WI38 (cell line): ENCODE measurements at regions not wholly inside any gene's neighbourhood (a gene's known extent, or its start where the extent isn't known, plus 50 kb on each side); places are given as distances from the start of the nearest gene placed in this dataset.

Experiments
- H3K4me3 ChIP-seq: 2 replicates; pipeline ENCODE4 v1.5.1; 2011; ENCODE audit warnings: low read depth, mild to moderate bottlenecking, control low read depth, low read length
- CTCF ChIP-seq: IDR thresholded peaks from 2 replicates; pipeline ENCODE4 v1.5.1; 2012; ENCODE audit warnings: low read depth, mild to moderate bottlenecking, control low read depth, low read length

GRCh38 chr13:94968757-94969086 is 256.4 kb upstream of the SOX21 start:
- peak overlapping the region; percentile 34; the same call in 1 of the 2 replicates for H3K4me3 ChIP-seq
- no peak for TF ChIP-seq CTCF

DNA sequence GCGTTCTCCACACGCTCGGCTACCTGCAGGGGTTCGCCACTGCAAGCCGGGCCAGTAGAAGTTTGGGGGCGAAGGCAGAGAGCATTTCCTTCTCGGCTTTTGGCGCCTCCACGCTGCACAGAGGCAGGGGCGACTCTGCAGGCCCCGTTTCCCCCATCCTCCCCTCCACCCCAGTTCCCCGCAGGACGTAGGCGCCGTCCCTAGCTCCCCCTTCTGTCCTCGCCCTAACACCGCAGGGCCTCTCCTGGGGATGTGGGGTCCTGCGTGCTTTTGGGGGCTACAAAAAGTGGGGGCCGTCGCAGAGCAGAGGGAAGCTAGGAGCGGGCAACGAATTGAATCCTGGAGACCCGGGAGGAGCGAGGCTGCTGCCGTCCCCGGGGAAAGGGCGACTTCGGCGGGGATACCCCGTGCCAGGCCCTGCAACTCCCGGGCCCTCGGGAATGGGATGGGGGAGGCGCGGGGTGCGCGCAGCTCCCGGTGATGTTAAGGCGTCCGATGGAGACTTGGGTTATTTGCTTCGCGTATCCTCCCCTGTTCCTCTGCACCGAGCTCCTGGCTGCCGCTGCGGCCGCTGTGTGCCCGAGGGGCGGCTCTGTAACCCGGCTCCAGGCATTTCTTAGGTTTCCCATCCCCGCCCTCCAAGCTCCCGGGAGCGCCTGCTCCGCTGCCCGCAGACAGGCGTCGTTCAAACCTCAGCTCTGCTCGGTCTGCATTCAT is 255.9 kb upstream of the SOX21 start:
- TF ChIP-seq CTCF, result no peak
- peak overlapping the region; percentile 34 for H3K4me3 ChIP-seq

DNA sequence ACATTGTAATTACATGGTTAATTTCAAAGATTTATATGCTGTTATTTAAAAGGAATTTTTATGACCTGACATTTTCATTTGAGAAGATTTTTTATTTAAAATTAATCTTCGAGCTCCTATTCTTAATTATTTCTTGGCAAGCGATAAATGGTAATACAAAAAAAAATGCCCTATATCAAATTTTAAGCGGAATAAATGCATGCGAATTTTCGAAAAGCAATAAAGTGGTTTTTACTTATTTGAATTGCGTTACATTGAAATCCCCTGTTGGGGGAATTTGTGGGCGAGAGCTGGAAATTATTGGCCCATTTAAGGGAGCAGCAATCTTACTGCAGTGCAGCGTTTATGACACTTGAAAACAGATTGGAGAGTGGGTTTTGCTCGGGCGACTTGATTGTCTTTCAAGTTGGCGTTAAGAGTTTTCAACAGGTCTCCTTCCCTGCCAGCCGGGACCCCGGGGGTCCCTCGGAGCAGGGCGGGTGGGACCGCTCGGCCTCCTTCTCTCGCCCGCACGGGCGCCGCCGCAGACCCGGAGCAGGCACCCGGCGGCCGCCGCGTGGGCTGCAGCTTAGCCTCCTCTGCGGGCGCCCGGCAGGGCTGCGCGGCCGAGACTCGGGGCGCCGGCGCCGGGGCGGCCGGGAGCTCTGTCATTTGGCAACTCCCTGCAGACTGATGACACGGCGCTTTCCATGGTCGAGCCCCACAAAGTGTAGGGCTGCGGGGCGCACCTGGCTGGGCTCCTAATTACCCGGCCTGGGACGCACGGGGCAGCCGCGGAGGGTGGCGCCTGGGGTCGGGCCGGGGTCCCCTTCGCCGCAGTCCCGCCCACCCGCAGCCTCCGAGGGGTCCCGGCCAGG is 255.1 kb upstream of the SOX21 start:
- peak overlapping the region; percentile 34 for H3K4me3 ChIP-seq
- TF ChIP-seq CTCF, result no peak

- H3K4me3 ChIP-seq, result no peak overlapping the region
- no peak for TF ChIP-seq CTCF
These were observed 254.1 kb upstream of the SOX21 start for GRCh38 chr13:94966422-94966955.

DNA sequence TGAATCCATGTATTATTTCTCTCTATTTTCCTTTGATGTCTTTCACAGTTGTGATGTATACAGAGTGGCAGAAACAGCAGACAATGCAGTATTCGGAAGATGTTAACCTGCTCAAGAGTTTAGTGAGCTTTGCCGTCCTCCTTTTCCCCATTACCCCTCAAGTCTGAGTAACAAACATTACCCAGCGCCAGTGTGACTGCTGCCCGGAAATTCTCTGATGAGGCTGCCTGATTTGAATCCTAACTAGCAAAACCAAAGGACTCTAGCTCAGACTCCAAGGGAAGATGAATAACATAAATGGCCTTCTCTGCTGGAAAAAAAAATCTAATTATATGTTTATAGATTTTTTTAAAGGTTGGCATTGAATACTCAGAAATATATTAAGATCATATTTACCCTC is 247.3 kb upstream of the SOX21 start:
- H3K4me3 ChIP-seq, result no peak overlapping the region
- no peak for TF ChIP-seq CTCF

- no peak overlapping the region for H3K4me3 ChIP-seq
- no peak for TF ChIP-seq CTCF
These were observed 244.2 kb upstream of the SOX21 start for GRCh38 chr13:94956417-94957110.
